Endothelial cell of umbilical vein (primary cell): ENCODE measurements at regions not wholly inside any gene's neighbourhood (a gene's known extent, or its start where the extent isn't known, plus 50 kb on each side); places are given as distances from the start of the nearest gene placed in this dataset.

ENCODE experiments used
- CTCF ChIP-seq, 2 donors: IDR thresholded peaks; 1 replicate in 1 of 2; 2 replicates in 1 of 2; pipeline ENCODE4 v1.5.1; 2011; ENCODE audit warnings: low read length in 2 of 2, mild to moderate bottlenecking in 2 of 2, moderate library complexity in 2 of 2, control low read depth in 1 of 2, inconsistent platforms in 1 of 2, low read depth in 1 of 2; ENCODE audit not compliant: insufficient read depth in 1 of 2; ENCODE audit errors: extremely low read depth in 1 of 2
- JUN ChIP-seq: IDR thresholded peaks from 2 replicates; pipeline ENCODE4 v1.6.1; 2011; ENCODE audit warnings: borderline replicate concordance, low read depth; ENCODE audit not compliant: insufficient read length, insufficient read depth
- POLR2A ChIP-seq: IDR thresholded peaks from 2 replicates; pipeline ENCODE4 v1.6.1; 2012; ENCODE audit warnings: low read depth, mild to moderate bottlenecking, control low read depth, low read length

- no peak for TF ChIP-seq CTCF (IDR thresholded peaks at IDR 0.05; ENCODE audit: extremely low read depth in 1 of 2, insufficient read depth in 1 of 2, low read depth in 1 of 2, low read length in 2 of 2)
- no peak for TF ChIP-seq POLR2A
- no peak for TF ChIP-seq JUN
These were observed 342.4 kb upstream of the GRIA1 start for GRCh38 chr5:153147891-153148623.
